HG03432 (cell line): ENCODE measurements at regions not wholly inside any gene's neighbourhood (a gene's known extent, or its start where the extent isn't known, plus 50 kb on each side); places are given as distances from the start of the nearest gene placed in this dataset.

Source experiments
- ATAC-seq: cut with Tn5 transposase; IDR thresholded peaks from one replicate; pipeline ENCODE4 v1.9.1; 2021; ENCODE audit warnings: mild to moderate bottlenecking, moderate library complexity; ENCODE audit not compliant: unreplicated experiment

DNA sequence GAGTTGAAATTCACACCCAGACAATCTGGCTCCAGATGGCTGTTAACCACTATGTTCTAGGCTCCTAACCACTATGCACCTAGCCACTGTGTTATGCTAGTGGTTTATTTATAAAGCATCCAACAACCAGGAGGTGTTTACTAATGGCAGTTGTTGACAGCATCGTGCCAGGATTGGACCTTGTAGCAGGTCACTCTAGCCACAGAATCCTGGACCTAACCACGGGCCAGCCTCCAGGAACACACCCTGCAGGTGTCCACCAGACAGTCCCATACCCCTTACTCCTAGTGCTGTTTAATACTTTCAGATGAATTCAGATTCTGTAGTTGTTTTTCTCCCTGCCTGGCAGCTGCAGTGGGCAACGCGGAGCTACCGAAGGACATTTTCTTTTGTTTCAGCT, 109.4 kb upstream of the MYL2 start:
- no peak for ATAC-seq

- ATAC-seq, result no peak
These were observed 108.9 kb upstream of the MYL2 start for GRCh38 chr12:111029305-111029704.

- ATAC-seq, result no peak
These were observed 108.5 kb upstream of the MYL2 start for GRCh38 chr12:111028830-111029229.

GRCh38 chr12:111027431-111027830, 107.1 kb upstream of the MYL2 start:
- ATAC-seq, result no peak

DNA sequence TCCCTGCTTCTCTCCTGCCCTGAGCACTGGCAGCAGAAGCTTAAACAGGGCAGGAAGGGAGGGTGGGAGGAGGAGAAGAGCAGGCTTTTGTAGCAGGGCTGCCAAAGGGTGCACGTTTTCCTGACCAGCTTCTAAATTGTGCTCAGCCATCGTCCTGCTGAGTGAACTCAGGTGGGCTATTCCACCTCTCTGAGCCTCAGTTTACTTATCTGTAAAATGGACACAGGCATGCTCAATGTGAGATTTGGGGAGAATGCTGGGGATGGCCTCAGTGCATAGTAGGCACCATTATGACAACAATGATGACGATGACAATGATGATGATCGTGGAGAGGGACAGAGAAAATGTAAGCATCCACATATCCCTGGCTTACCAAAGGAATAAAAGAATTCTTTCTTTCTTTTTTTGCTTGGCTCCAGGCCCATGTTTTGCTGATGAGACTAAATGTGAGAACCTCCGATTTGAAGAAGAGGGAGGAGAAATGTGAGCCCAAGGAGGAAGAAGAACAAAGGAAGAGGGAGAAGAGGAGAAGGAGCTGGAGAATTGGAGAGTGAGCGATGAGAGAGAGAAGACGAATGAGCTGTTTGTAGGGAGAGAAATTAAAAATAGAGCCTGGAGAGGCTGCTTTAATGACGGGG, 105.5 kb upstream of the MYL2 start:
- ATAC-seq, result no peak

DNA sequence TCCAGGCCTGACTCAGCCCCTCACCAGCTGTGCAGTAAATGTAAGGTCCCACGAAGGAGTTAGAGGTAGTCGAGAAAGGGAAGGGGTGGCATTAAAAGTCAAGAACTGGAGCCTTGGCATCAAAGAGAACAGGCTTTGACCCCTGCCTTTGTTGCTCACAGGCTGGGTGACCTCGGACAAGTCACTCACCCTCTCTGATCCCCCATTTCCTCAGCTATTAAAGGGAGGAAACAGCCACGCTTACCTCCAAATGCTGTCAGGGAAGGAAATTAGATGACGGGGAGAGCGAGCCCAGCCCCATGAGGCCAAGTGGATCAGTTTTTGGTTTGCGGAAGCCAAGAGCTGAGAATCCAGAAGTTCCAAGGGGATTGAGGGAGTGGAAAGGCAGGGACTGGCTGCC, 104.9 kb upstream of the MYL2 start:
- no peak for ATAC-seq

- no peak for ATAC-seq
These were observed 103.9 kb upstream of the MYL2 start for GRCh38 chr12:111024205-111024801.

GRCh38 chr12:111022386-111022785, 102.0 kb upstream of the MYL2 start:
- ATAC-seq, result no peak

DNA sequence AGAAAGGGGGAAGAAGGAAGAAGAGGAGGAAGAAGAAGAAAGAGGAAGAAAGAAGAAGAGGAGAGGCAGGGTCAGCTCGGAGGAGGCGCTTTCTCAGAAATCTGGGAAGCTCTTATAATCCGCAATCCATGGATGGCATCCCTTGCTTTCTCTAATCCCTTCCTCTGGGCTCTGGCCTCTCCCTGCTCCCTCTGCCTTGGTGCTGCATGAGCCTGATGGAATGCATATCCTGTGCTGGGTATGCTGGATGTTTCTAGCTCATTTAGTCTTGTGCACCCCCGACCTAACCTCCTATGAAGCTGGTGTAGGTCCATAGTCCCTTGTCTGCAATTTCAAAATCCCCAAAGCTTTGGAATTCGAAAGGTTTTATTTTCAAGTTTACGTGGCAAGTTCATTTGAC, 94.2 kb upstream of the MYL2 start:
- ATAC-seq, result no peak

DNA sequence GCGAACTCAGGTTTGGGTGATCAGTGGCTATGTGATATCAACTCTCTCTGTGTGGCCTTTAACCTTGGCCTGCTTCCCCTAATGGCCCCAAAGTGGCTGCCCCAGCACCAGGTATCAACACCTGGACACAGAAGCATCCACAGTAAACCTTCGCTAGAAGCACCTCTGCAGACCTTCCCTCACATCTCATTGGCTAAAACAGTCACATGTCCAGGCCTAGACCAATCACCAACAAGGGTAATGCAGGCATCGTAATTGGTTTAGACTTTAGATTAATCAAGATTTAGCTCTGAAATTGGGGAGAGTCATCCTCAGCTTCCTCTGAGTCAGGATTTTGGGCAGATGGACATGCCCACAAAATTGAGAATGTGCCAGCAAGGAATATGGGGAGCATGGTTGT, 92.5 kb upstream of the MYL2 start:
- no peak for ATAC-seq

DNA sequence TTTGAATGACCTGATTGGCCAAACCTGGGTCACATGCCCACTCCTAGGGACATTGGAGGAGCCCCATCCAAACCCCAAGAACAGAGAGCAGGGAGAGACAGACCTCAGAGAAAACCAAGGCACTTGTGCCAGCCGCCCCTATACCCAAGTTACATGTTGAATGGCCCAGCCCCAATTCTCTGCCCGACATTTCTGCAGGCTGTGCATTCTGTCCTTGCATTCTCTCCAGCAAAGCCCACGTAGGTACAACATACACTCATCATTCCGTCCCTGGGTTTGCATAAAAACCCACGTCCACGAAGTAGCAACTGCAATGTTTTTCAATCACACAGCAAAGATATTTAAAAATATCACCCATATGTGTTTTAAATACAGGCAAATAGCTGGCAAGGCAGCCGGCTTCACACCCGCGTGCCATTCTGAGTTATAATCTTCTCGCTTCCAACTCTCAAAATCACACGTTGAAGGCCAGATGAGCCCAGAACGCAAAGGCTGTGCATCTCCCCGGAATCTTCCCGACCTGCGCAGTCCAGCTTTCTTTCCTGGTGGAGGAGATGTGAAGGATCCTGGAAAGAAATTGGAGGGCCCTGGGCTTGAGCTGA, 91.7 kb upstream of the MYL2 start:
- ATAC-seq, result no peak

- no peak for ATAC-seq
These were observed 90.7 kb upstream of the MYL2 start for GRCh38 chr12:111010916-111011657.

GRCh38 chr12:111010061-111010460, 89.7 kb upstream of the MYL2 start:
- no peak for ATAC-seq

- ATAC-seq, result no peak
These were observed 86.2 kb upstream of the MYL2 start for GRCh38 chr12:111006621-111007020.

DNA sequence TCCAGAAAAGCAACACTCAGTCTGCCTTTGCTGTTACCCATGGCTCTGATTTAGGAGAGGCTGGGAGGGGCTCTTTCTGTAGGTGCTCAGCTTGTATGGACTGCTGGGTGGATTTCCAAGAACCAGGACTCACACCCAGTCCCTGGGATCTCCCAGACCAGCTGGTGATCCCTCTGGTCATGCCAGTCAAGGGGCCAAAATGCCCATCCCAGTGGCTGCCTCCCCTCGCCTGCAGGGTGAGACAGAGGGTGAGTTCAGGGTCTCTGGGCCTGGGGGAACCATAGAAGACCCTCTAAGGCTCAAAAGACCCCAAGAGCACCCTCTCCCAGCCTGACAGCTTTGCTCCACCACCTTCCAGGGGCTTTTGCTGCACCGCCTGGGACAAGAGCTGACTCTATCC, 78.6 kb upstream of the MYL2 start:
- ATAC-seq, result no peak

DNA sequence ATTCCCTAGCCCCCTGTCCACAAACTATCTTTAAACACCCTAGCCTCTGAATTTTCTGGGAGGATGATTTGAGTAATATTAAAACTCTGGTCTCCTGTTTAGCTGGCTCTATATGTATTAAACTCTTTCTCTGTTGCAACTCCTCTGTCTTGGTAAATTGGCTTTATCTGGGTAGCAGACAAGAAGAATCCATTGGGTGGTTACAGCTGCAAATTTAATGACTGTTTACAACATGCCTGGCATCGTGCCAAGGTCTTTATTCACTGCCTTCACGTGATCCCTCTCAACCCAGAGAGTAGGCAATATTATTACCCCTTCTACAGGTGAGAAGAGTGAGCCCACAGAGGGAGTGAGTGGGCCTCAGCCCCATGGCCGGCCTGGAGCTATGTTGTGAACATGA, 77.8 kb upstream of the MYL2 start:
- ATAC-seq, result no peak

DNA sequence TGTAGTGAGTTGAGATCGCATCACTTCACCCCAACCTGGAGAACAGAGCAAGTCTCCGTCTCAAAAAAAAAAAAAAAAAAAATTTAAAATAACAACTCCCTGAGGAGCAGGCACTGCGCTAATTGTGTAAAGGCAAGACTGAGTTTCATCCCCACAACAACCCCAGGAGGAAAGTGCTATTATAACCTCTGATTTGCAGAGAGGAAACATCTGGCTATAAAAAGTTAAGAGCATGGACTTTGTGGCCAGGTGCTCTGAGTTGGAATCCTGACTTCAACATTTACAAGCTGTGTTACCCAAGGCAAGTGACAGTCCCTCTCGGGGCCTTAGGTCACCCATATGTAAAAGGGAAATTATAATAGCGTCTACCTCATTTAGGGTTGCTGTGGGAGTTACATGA, 76.0 kb upstream of the MYL2 start:
- ATAC-seq, result no peak

DNA sequence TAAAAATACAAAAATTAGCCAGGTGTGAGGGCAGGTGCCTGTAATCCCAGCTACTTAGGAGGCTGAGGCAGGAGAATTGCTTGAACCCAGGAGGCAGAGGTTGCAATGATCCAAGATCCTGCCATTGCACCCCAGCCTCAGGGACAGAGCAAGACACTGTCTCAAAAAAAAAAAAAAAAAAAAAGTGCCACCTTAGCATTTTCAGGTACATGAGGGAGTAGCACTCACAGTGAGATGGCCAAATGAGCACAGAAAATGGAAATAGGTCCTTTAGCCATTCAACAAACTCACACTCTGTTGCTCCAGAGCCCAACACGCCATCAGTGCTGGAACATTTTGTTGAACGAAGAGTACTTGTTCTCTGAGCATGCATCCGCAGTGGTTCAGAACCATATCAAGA, 75.2 kb upstream of the MYL2 start:
- ATAC-seq, result no peak

- no peak for ATAC-seq
These were observed 74.6 kb upstream of the MYL2 start for GRCh38 chr12:110995016-110995415.

DNA sequence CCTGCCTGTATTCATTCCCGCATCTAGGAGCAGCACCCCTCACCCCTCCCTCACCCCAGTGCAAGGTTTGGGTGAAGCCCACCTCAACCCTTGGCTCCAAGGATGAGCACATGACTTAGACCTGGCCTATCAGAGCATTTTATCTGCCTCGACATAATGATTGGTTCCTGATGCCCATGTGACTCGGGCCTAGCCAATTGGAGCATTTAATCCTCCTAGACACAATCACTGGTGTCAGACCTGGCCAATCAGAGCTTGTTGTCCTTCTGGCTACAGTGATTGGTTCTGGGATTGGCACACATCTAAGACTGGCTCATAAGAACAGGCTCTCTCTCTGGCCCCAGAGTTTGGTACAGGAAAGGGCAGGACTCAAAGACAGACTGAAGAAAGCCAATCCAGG, 73.1 kb upstream of the MYL2 start:
- ATAC-seq, result no peak

GRCh38 chr12:110992909-110993308, 72.5 kb upstream of the MYL2 start:
- no peak for ATAC-seq

DNA sequence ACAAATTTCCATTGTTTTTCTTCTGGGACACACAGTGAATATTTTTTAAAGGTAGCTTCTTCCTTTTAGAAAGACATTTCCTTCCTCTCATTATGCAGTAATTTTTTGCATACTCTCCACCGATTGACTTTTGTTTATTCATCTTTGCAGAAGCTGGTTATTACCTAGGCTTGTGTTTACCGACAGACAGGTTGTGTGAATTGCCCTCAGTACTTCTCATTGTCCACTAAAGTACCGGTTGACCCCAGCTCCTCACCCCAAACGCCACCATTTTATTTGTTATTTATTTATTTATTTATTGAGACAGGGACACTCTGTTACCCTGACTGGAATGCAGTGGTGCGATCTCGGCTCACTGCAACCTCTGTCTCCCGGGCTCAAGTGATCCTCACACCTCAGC, 63.4 kb upstream of the MYL2 start:
- no peak for ATAC-seq
